H9 (cell line): ENCODE measurements at regions not wholly inside any gene's neighbourhood (a gene's known extent, or its start where the extent isn't known, plus 50 kb on each side); places are given as distances from the start of the nearest gene placed in this dataset.

Experiments
- DNase-seq: peaks from one replicate; pipeline ENCODE4 v3.0.0-alpha.2; 2017
- H2AFZ ChIP-seq: one replicate; pipeline ENCODE4 v1.6.1; 2013; ENCODE audit warnings: mild to moderate bottlenecking, low read length, control low read depth, moderate library complexity
- H2AK5ac ChIP-seq: 2 replicates; pipeline ENCODE4 v1.6.1; 2013; ENCODE audit warnings: low read length, control low read depth, mixed read lengths; ENCODE audit not compliant: insufficient read length
- H2BK120ac ChIP-seq: one replicate; pipeline ENCODE4 v1.6.1; 2013; ENCODE audit warnings: low read depth, mild to moderate bottlenecking, low read length, control low read depth, inconsistent platforms; ENCODE audit not compliant: poor library complexity, severe bottlenecking
- H2BK12ac ChIP-seq: 2 replicates; pipeline ENCODE4 v1.6.1; 2013; ENCODE audit warnings: low read length, control low read depth, mixed read lengths, low read depth; ENCODE audit not compliant: insufficient read length
- H2BK15ac ChIP-seq: 2 replicates; pipeline ENCODE4 v1.6.1; 2013; ENCODE audit warnings: low read depth, low read length, control low read depth
- H2BK20ac ChIP-seq: one replicate; pipeline ENCODE4 v1.6.1; 2013; ENCODE audit warnings: low read depth, mild to moderate bottlenecking, low read length, control low read depth, inconsistent platforms; ENCODE audit not compliant: poor library complexity, severe bottlenecking
- H2BK5ac ChIP-seq: 2 replicates; pipeline ENCODE4 v1.6.1; 2013; ENCODE audit warnings: low read length, control low read depth, mixed read lengths; ENCODE audit not compliant: insufficient read length
- H3K14ac ChIP-seq: 2 replicates; pipeline ENCODE4 v1.6.1; 2013; ENCODE audit warnings: low read length, control low read depth; ENCODE audit not compliant: insufficient read depth
- H3K18ac ChIP-seq: 2 replicates; pipeline ENCODE4 v1.6.1; 2013; ENCODE audit warnings: low read depth, mild to moderate bottlenecking, mixed read lengths, low read length, control low read depth; ENCODE audit not compliant: insufficient read length
- H3K23ac ChIP-seq: 2 replicates; pipeline ENCODE4 v1.6.1; 2013; ENCODE audit warnings: low read length, control low read depth, mixed read lengths, low read depth; ENCODE audit not compliant: insufficient read length
- H3K23me2 ChIP-seq: 2 replicates; pipeline ENCODE4 v1.6.1; 2013; ENCODE audit warnings: low read depth, mild to moderate bottlenecking, mixed read lengths, low read length, control low read depth; ENCODE audit not compliant: insufficient read length, poor library complexity, severe bottlenecking
- H3K27ac ChIP-seq: 2 replicates; pipeline ENCODE4 v1.5.1; 2013; ENCODE audit warnings: low read length, control low read depth, mixed read lengths, low read depth; ENCODE audit not compliant: insufficient read length
- H3K27me3 ChIP-seq: 2 replicates; pipeline ENCODE4 v1.6.1; 2013; ENCODE audit warnings: low read length, control low read depth, inconsistent platforms; ENCODE audit not compliant: insufficient read depth
- H3K4ac ChIP-seq: 2 replicates; pipeline ENCODE4 v1.6.1; 2013; ENCODE audit warnings: low read depth, mild to moderate bottlenecking, control low read depth, inconsistent platforms, low read length, moderate library complexity
- H3K4me1 ChIP-seq: 2 replicates; pipeline ENCODE4 v1.6.1; 2013; ENCODE audit warnings: low read length, control low read depth, inconsistent platforms; ENCODE audit not compliant: insufficient read depth
- H3K4me2 ChIP-seq: 2 replicates; pipeline ENCODE4 v1.6.1; 2013; ENCODE audit warnings: low read length, control low read depth, mixed read lengths; ENCODE audit not compliant: insufficient read length, insufficient read depth
- H3K56ac ChIP-seq: 2 replicates; pipeline ENCODE4 v1.6.1; 2013; ENCODE audit warnings: low read depth, mild to moderate bottlenecking, mixed read lengths, low read length, control low read depth; ENCODE audit not compliant: insufficient read length
- H3K79me1 ChIP-seq: 2 replicates; pipeline ENCODE4 v1.6.1; 2013; ENCODE audit warnings: low read depth, mild to moderate bottlenecking, moderate library complexity, low read length, control low read depth, inconsistent platforms; ENCODE audit not compliant: insufficient read depth, poor library complexity, severe bottlenecking
- H3K79me2 ChIP-seq: 2 replicates; pipeline ENCODE4 v1.6.1; 2013; ENCODE audit warnings: low read length, control low read depth, inconsistent platforms; ENCODE audit not compliant: insufficient read depth
- H3K9ac ChIP-seq: 2 replicates; pipeline ENCODE4 v1.6.1; 2013; ENCODE audit warnings: low read length, control low read depth, mixed read lengths; ENCODE audit not compliant: insufficient read length; ENCODE audit errors: extremely low read depth
- H3K9me3 ChIP-seq: one replicate; pipeline ENCODE4 v1.6.1; 2013; ENCODE audit warnings: low read depth, low read length, inconsistent platforms; ENCODE audit not compliant: control insufficient read depth
- H3T11ph ChIP-seq: one replicate; pipeline ENCODE4 v1.6.1; 2013; ENCODE audit warnings: mild to moderate bottlenecking, low read length, control low read depth, inconsistent platforms
- H4K20me1 ChIP-seq: one replicate; pipeline ENCODE4 v1.6.1; 2013; ENCODE audit not compliant: control insufficient read depth, insufficient read length, insufficient read depth
- H4K5ac ChIP-seq: 2 replicates; pipeline ENCODE4 v1.6.1; 2013; ENCODE audit warnings: low read depth, mild to moderate bottlenecking, mixed read lengths, low read length, control low read depth; ENCODE audit not compliant: insufficient read length
- H4K8ac ChIP-seq: replicated peaks from 2 replicates; pipeline ENCODE4 v1.6.1; 2013; ENCODE audit warnings: low read length, control low read depth, mixed read lengths, low read depth; ENCODE audit not compliant: insufficient read length
- H4K91ac ChIP-seq: 2 replicates; pipeline ENCODE4 v1.6.1; 2013; ENCODE audit warnings: low read depth, mild to moderate bottlenecking, moderate library complexity, mixed read lengths, low read length, control low read depth; ENCODE audit not compliant: insufficient read length
- H3K27ac Mint-ChIP-seq, 3 experiments: 2 replicates in 2 of 3; 3 replicates in 1 of 3; pipeline ENCODE4 v1.8.0; 2020 to 2021; ENCODE audit warnings: mixed read lengths in 3 of 3, mild to moderate bottlenecking in 1 of 3, moderate library complexity in 1 of 3
- H3K27me3 Mint-ChIP-seq: 2 replicates; pipeline ENCODE4 v1.8.0; 2021; ENCODE audit warnings: low read depth, mild to moderate bottlenecking, moderate library complexity, mixed read lengths
- H3K36me3 Mint-ChIP-seq, 3 experiments: 2 replicates in 2 of 3; 3 replicates in 1 of 3; pipeline ENCODE4 v1.8.0; 2020 to 2021; ENCODE audit warnings: low read depth in 3 of 3, mixed read lengths in 3 of 3; ENCODE audit not compliant: insufficient read depth in 1 of 3
- H3K4me1 Mint-ChIP-seq, 2 experiments: 2 replicates each; pipeline ENCODE4 v1.8.0; 2020; ENCODE audit warnings: mixed read lengths in 2 of 2
- H3K4me3 Mint-ChIP-seq, 2 experiments: 2 replicates in 1 of 2; 3 replicates in 1 of 2; pipeline ENCODE4 v1.8.0; 2020 to 2021; ENCODE audit warnings: mild to moderate bottlenecking in 2 of 2, mixed read lengths in 2 of 2, moderate library complexity in 1 of 2
- H3K9me3 Mint-ChIP-seq, 2 experiments: 2 replicates in 1 of 2; 3 replicates in 1 of 2; pipeline ENCODE4 v1.8.0; 2020; ENCODE audit warnings: mild to moderate bottlenecking in 2 of 2, mixed read lengths in 2 of 2, moderate library complexity in 1 of 2
- TF ChIP-seq, protein P1 (sequence below): fragments of 200-600 bp; sonication (generic); conservative IDR thresholded peaks from 3 replicates; pipeline ENCODE4 v1.8.0; 2021; ENCODE audit warnings: antibody characterized with exemption, mild to moderate bottlenecking

DNA sequence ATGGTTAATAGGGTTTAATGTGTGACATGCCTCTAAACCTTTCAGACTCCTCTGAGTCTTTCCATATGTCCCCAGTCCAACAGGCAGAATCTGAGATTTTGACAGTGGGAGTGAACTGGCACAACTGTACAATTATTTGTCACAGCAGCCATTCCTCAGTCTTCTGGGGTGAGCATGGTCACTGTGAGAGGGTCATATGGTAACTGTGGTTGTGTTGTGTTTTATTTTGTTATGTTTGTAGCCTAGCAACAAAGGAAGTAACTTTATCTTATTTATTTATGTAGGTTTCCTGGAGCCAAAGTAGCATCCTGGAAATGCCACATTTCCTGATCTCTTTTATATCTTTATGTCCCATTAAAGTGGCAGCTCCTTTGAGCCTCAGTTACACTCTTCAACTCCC lies 1067.9 kb downstream of the TTLL7 start:
- Histone ChIP-seq H2BK120ac (no peak overlapping the region), H3K79me1 (no peaks in the 10 kb centered on the region), H2BK20ac (no peak overlapping the region), H4K8ac (no peak overlapping the region), H2BK12ac (no peak overlapping the region), H3K9me3 (no peaks in the 10 kb centered on the region), H3K4me1 (no peaks in the 10 kb centered on the region), H4K20me1 (no peaks in the 10 kb centered on the region), H3K14ac (no peak overlapping the region), H2AFZ (no peak overlapping the region), H3K4ac (no peak overlapping the region), H2BK15ac (no peak overlapping the region), H4K5ac (no peak overlapping the region), H3K18ac (no peak overlapping the region), H2BK5ac (no peak overlapping the region), H3K23ac (no peak overlapping the region), H3K56ac (no peak overlapping the region), H2AK5ac (no peak overlapping the region), H3K9ac (no peak overlapping the region), H3K23me2 (no peaks in the 10 kb centered on the region), H3T11ph (no peak overlapping the region), H3K27ac (no peak overlapping the region), H3K4me2 (no peak overlapping the region), H3K27me3 (no peaks in the 10 kb centered on the region), H3K79me2 (no peaks in the 10 kb centered on the region), H4K91ac (no peak overlapping the region)
- no peaks in the 10 kb centered on the region for H3K9me3 Mint-ChIP-seq
- H3K27me3 Mint-ChIP-seq: no peaks in the 10 kb centered on the region
- no peak for DNase-seq
- H3K27ac Mint-ChIP-seq: no peak overlapping the region
- 0 out of 4 replicates have a peak, but pooled peaks cover 0 to 3% of the 10 kb centered on the region in 2 experiments for H3K4me1 Mint-ChIP-seq
- no peaks in the 10 kb centered on the region for H3K36me3 Mint-ChIP-seq
- TF ChIP-seq, protein P1, sequence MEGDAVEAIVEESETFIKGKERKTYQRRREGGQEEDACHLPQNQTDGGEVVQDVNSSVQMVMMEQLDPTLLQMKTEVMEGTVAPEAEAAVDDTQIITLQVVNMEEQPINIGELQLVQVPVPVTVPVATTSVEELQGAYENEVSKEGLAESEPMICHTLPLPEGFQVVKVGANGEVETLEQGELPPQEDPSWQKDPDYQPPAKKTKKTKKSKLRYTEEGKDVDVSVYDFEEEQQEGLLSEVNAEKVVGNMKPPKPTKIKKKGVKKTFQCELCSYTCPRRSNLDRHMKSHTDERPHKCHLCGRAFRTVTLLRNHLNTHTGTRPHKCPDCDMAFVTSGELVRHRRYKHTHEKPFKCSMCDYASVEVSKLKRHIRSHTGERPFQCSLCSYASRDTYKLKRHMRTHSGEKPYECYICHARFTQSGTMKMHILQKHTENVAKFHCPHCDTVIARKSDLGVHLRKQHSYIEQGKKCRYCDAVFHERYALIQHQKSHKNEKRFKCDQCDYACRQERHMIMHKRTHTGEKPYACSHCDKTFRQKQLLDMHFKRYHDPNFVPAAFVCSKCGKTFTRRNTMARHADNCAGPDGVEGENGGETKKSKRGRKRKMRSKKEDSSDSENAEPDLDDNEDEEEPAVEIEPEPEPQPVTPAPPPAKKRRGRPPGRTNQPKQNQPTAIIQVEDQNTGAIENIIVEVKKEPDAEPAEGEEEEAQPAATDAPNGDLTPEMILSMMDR: no peak
- no peak overlapping the region for H3K4me3 Mint-ChIP-seq
